ENCODE measurements at regions not wholly inside any gene's neighbourhood (a gene's known extent, or its start where the extent isn't known, plus 50 kb on each side); places are given as distances from the start of the nearest gene placed in this dataset.
A peak's percentile ranks its signal among the peaks of the same experiment; 100 is the strongest.

- Histone ChIP-seq H3K36me3 (ENCODE audit: control insufficient read depth in 1 of 2, insufficient read depth in 2 of 2, low read length in 1 of 2) (no peaks in the 10 kb centered on the region), H3K27me3 (ENCODE audit: control insufficient read depth in 1 of 2, insufficient read depth in 2 of 2, low read length in 1 of 2) (no peaks in the 10 kb centered on the region), H3K4me3 (ENCODE audit: low read length in 2 of 2) (no peak overlapping the region), H3K4me1 (ENCODE audit: control insufficient read depth in 1 of 2, insufficient read depth in 2 of 2, low read length in 2 of 2) (peaks cover 2 to 7% of the 10 kb centered on the region in 2 donors), H3K27ac (ENCODE audit: low read depth in 1 of 2, low read length in 2 of 2) (peak overlapping the region; percentile 0 to 90), H3K9me3 (ENCODE audit: control insufficient read depth, low read length) (no peaks in the 10 kb centered on the region)
- WGBS, 2 donors, result 3% methylated on average over 7 of the region's 7 CpGs
- ATAC-seq (ENCODE audit: low FRiP score) (peak; percentile 84), DNase-seq (no peak)
- intact Hi-C loops (cut with DNase I), result loop anchor here in 1 of 2 donors (5.0 kb wide), 1 partner anchor 272 kb away; no protein-coding TSS in a partner anchor
Observed at GRCh38 chr5:159504857-159505304, 174.6 kb upstream of the IL12B start.

- DNase-seq, result no peak
- no peak for ATAC-seq (ENCODE audit: low FRiP score)
- Histone ChIP-seq H3K9me3 (ENCODE audit: control insufficient read depth, low read length) (no peaks in the 10 kb centered on the region), H3K4me1 (ENCODE audit: control insufficient read depth in 1 of 2, insufficient read depth in 2 of 2, low read length in 2 of 2) (peaks cover 2 to 7% of the 10 kb centered on the region in 2 donors), H3K27ac (ENCODE audit: low read depth in 1 of 2, low read length in 2 of 2) (peak overlapping the region in 1 of 2 donors; percentile 17), H3K27me3 (ENCODE audit: control insufficient read depth in 1 of 2, insufficient read depth in 2 of 2, low read length in 1 of 2) (no peaks in the 10 kb centered on the region), H3K36me3 (ENCODE audit: control insufficient read depth in 1 of 2, insufficient read depth in 2 of 2, low read length in 1 of 2) (no peaks in the 10 kb centered on the region), H3K4me3 (ENCODE audit: low read length in 2 of 2) (no peak overlapping the region)
- intact Hi-C loops (cut with DNase I), result loop anchor here in 1 of 2 donors (5.0 kb wide), 1 partner anchor 270 kb away; no protein-coding TSS in a partner anchor
- WGBS, 2 donors, result 86 to 87% methylated on average over 2 of the region's 2 CpGs
Observed at GRCh38 chr5:159507055-159507454, 176.8 kb upstream of the IL12B start.

GRCh38 chr5:159507661-159508060 is 177.4 kb upstream of the IL12B start:
- ATAC-seq (ENCODE audit: low FRiP score) (no peak), DNase-seq (no peak)
- H3K4me3 ChIP-seq (ENCODE audit: low read length in 2 of 2), result no peak overlapping the region
- intact Hi-C loops (cut with DNase I), result loop anchor here in 1 of 2 donors (5.0 kb wide), 1 partner anchor 270 kb away; no protein-coding TSS in a partner anchor
- no peaks in the 10 kb centered on the region for H3K27me3 ChIP-seq (ENCODE audit: control insufficient read depth in 1 of 2, insufficient read depth in 2 of 2, low read length in 1 of 2)
- H3K27ac ChIP-seq (ENCODE audit: low read depth in 1 of 2, low read length in 2 of 2), result peak overlapping the region in 1 of 2 donors; percentile 82
- H3K4me1 ChIP-seq (ENCODE audit: control insufficient read depth in 1 of 2, insufficient read depth in 2 of 2, low read length in 2 of 2), result peaks cover 2 to 7% of the 10 kb centered on the region in 2 donors
- 70 to 75% methylated on average over 3 of the region's 3 CpGs for WGBS, 2 donors
- H3K36me3 ChIP-seq (ENCODE audit: control insufficient read depth in 1 of 2, insufficient read depth in 2 of 2, low read length in 1 of 2), result no peaks in the 10 kb centered on the region
- H3K9me3 ChIP-seq (ENCODE audit: control insufficient read depth, low read length), result no peaks in the 10 kb centered on the region

- H3K9me3 ChIP-seq (ENCODE audit: control insufficient read depth, low read length), result no peaks in the 10 kb centered on the region
- DNase-seq (no peak), ATAC-seq (ENCODE audit: low FRiP score) (no peak)
- 7% methylated on average over 5 of the region's 5 CpGs for WGBS, 2 donors
- H3K27me3 ChIP-seq (ENCODE audit: control insufficient read depth in 1 of 2, insufficient read depth in 2 of 2, low read length in 1 of 2), result no peaks in the 10 kb centered on the region
- peak overlapping the region in 1 of 2 donors; percentile 81 for H3K27ac ChIP-seq (ENCODE audit: low read depth in 1 of 2, low read length in 2 of 2)
- no peaks in the 10 kb centered on the region for H3K36me3 ChIP-seq (ENCODE audit: control insufficient read depth in 1 of 2, insufficient read depth in 2 of 2, low read length in 1 of 2)
- H3K4me3 ChIP-seq (ENCODE audit: low read length in 2 of 2), result no peak overlapping the region
- H3K4me1 ChIP-seq (ENCODE audit: control insufficient read depth in 1 of 2, insufficient read depth in 2 of 2, low read length in 2 of 2), result peaks cover 2 to 7% of the 10 kb centered on the region in 2 donors
- intact Hi-C loops (cut with DNase I), result loop anchor here in 1 of 2 donors (5.0 kb wide), 1 partner anchor 269 kb away; no protein-coding TSS in a partner anchor
Observed at GRCh38 chr5:159508344-159508743, 178.1 kb upstream of the IL12B start.

- Histone ChIP-seq H3K9me3 (ENCODE audit: control insufficient read depth, low read length) (no peaks in the 10 kb centered on the region), H3K4me1 (ENCODE audit: control insufficient read depth in 1 of 2, insufficient read depth in 2 of 2, low read length in 2 of 2) (peaks cover 2 to 7% of the 10 kb centered on the region in 2 donors), H3K27ac (ENCODE audit: low read depth in 1 of 2, low read length in 2 of 2) (peak overlapping the region in 1 of 2 donors; percentile 68), H3K36me3 (ENCODE audit: control insufficient read depth in 1 of 2, insufficient read depth in 2 of 2, low read length in 1 of 2) (no peaks in the 10 kb centered on the region), H3K4me3 (ENCODE audit: low read length in 2 of 2) (no peak overlapping the region), H3K27me3 (ENCODE audit: control insufficient read depth in 1 of 2, insufficient read depth in 2 of 2, low read length in 1 of 2) (no peaks in the 10 kb centered on the region)
- intact Hi-C loops (cut with DNase I), result loop anchor here in 1 of 2 donors (5.0 kb wide), 1 partner anchor 268 kb away; no protein-coding TSS in a partner anchor
- ATAC-seq (ENCODE audit: low FRiP score) (no peak), DNase-seq (no peak)
- 42 to 47% methylated on average over 7 of the region's 7 CpGs for WGBS, 2 donors
Observed at GRCh38 chr5:159509002-159509660, 178.8 kb upstream of the IL12B start.

GRCh38 chr5:159510282-159510681 is 180.0 kb upstream of the IL12B start:
- no peak overlapping the region for H3K4me3 ChIP-seq (ENCODE audit: low read length in 2 of 2)
- H3K27ac ChIP-seq (ENCODE audit: low read depth in 1 of 2, low read length in 2 of 2), result peak overlapping the region in 1 of 2 donors; percentile 1
- peaks cover 0 to 4% of the 10 kb centered on the region in 2 donors for H3K4me1 ChIP-seq (ENCODE audit: control insufficient read depth in 1 of 2, insufficient read depth in 2 of 2, low read length in 2 of 2)
- 39% methylated on average over 3 of the region's 3 CpGs for WGBS, 2 donors
- intact Hi-C loops (cut with DNase I), result loop anchor here in 1 of 2 donors (10.0 kb wide), 2 partner anchors 265 to 475 kb away; no protein-coding TSS in a partner anchor
- DNase-seq, result peak in 1 of 2 donors; percentile 67
- no peaks in the 10 kb centered on the region for H3K9me3 ChIP-seq (ENCODE audit: control insufficient read depth, low read length)
- no peaks in the 10 kb centered on the region for H3K27me3 ChIP-seq (ENCODE audit: control insufficient read depth in 1 of 2, insufficient read depth in 2 of 2, low read length in 1 of 2)
- H3K36me3 ChIP-seq (ENCODE audit: control insufficient read depth in 1 of 2, insufficient read depth in 2 of 2, low read length in 1 of 2), result no peaks in the 10 kb centered on the region
- peak; percentile 46 for ATAC-seq (ENCODE audit: low FRiP score)

GRCh38 chr5:159511570-159511969 is 181.3 kb upstream of the IL12B start:
- no peak for DNase-seq
- peaks cover 0 to 4% of the 10 kb centered on the region in 2 donors for H3K4me1 ChIP-seq (ENCODE audit: control insufficient read depth in 1 of 2, insufficient read depth in 2 of 2, low read length in 2 of 2)
- H3K27ac ChIP-seq (ENCODE audit: low read depth in 1 of 2, low read length in 2 of 2), result no peak overlapping the region
- no peaks in the 10 kb centered on the region for H3K27me3 ChIP-seq (ENCODE audit: control insufficient read depth in 1 of 2, insufficient read depth in 2 of 2, low read length in 1 of 2)
- intact Hi-C loops (cut with DNase I), result loop anchor here in 1 of 2 donors (10.0 kb wide), 2 partner anchors 263 to 473 kb away; no protein-coding TSS in a partner anchor
- 90 to 97% methylated on average over 2 of the region's 2 CpGs for WGBS, 2 donors
- no peaks in the 10 kb centered on the region for H3K9me3 ChIP-seq (ENCODE audit: control insufficient read depth, low read length)
- no peaks in the 10 kb centered on the region for H3K36me3 ChIP-seq (ENCODE audit: control insufficient read depth in 1 of 2, insufficient read depth in 2 of 2, low read length in 1 of 2)
- H3K4me3 ChIP-seq (ENCODE audit: low read length in 2 of 2), result no peak overlapping the region
- ATAC-seq (ENCODE audit: low FRiP score), result no peak

- Histone ChIP-seq H3K9me3 (ENCODE audit: control insufficient read depth, low read length) (no peaks in the 10 kb centered on the region), H3K27ac (ENCODE audit: low read depth in 1 of 2, low read length in 2 of 2) (no peak overlapping the region), H3K36me3 (ENCODE audit: control insufficient read depth in 1 of 2, insufficient read depth in 2 of 2, low read length in 1 of 2) (no peaks in the 10 kb centered on the region), H3K4me3 (ENCODE audit: low read length in 2 of 2) (no peak overlapping the region), H3K27me3 (ENCODE audit: control insufficient read depth in 1 of 2, insufficient read depth in 2 of 2, low read length in 1 of 2) (no peaks in the 10 kb centered on the region), H3K4me1 (ENCODE audit: control insufficient read depth in 1 of 2, insufficient read depth in 2 of 2, low read length in 2 of 2) (peaks cover 0 to 4% of the 10 kb centered on the region in 2 donors)
- ATAC-seq (ENCODE audit: low FRiP score) (no peak), DNase-seq (no peak)
- 93 to 96% methylated on average over 3 of the region's 3 CpGs for WGBS, 2 donors
- intact Hi-C loops (cut with DNase I), result loop anchor here in 1 of 2 donors (10.0 kb wide), 2 partner anchors 263 to 473 kb away; no protein-coding TSS in a partner anchor
Observed at GRCh38 chr5:159512064-159512463, 181.8 kb upstream of the IL12B start.

All from aorta (tissue), 5 donors.